Liver (tissue), 8 donors: ENCODE measurements at regions not wholly inside any gene's neighbourhood (a gene's known extent, or its start where the extent isn't known, plus 50 kb on each side); places are given as distances from the start of the nearest gene placed in this dataset.

ENCODE experiments used
- DNase-seq: peaks from one replicate; pipeline ENCODE4 v3.0.0-alpha.2; 2017; ENCODE audit warnings: low spot score
- H3K27ac ChIP-seq, 2 donors: one replicate each; pipeline ENCODE4 v1.7.0; 2013; ENCODE audit warnings: inconsistent platforms in 2 of 2, low read length in 2 of 2, control low read depth in 1 of 2, low read depth in 1 of 2, mild to moderate bottlenecking in 1 of 2
- H3K27me3 ChIP-seq, 4 donors: one replicate each; pipeline versions ENCODE4 v1.6.1 to v1.7.0; 2013; ENCODE audit warnings: low read length in 3 of 4, inconsistent platforms in 1 of 4, mild to moderate bottlenecking in 1 of 4, moderate library complexity in 1 of 4; ENCODE audit not compliant: control insufficient read depth in 4 of 4, insufficient read depth in 4 of 4
- H3K36me3 ChIP-seq, 4 donors: one replicate each; pipeline versions ENCODE4 v1.6.1 to v1.7.0; 2013; ENCODE audit warnings: low read length in 3 of 4, mild to moderate bottlenecking in 3 of 4, low read depth in 1 of 4, moderate library complexity in 1 of 4; ENCODE audit not compliant: control insufficient read depth in 4 of 4, insufficient read depth in 3 of 4
- H3K4me1 ChIP-seq, 4 donors: one replicate each; pipeline versions ENCODE4 v1.6.1 to v1.7.0; 2013; ENCODE audit warnings: low read length in 3 of 4, mild to moderate bottlenecking in 3 of 4, moderate library complexity in 1 of 4; ENCODE audit not compliant: control insufficient read depth in 4 of 4, insufficient read depth in 4 of 4
- H3K4me3 ChIP-seq, 3 donors: one replicate each; pipeline versions ENCODE4 v1.6.1 to v1.7.0; 2013; ENCODE audit warnings: low read length in 3 of 3, control low read depth in 1 of 3, low read depth in 1 of 3, mild to moderate bottlenecking in 1 of 3
- H3K9ac ChIP-seq, 2 donors: one replicate each; pipeline ENCODE4 v1.7.0; 2013; ENCODE audit warnings: low read length in 2 of 2, mild to moderate bottlenecking in 2 of 2, moderate library complexity in 2 of 2, control low read depth in 1 of 2, low read depth in 1 of 2
- H3K9me3 ChIP-seq, 4 donors: one replicate each; pipeline versions ENCODE4 v1.6.1 to v1.7.0; 2013; ENCODE audit warnings: low read length in 3 of 4; ENCODE audit not compliant: control insufficient read depth in 4 of 4
- ATF3 ChIP-seq: IDR thresholded peaks from 2 replicates; pipeline ENCODE4 v1.6.1; 2016; ENCODE audit warnings: antibody characterized with exemption
- CTCF ChIP-seq: fragments of 150-350 bp; IDR thresholded peaks from 2 replicates; pipeline ENCODE4 v1.5.1; 2017; ENCODE audit warnings: improper control_type of control experiment, low read depth, low read length; ENCODE audit not compliant: missing input control
- EGR1 ChIP-seq, 2 donors: IDR thresholded peaks; 2 replicates each; pipeline ENCODE4 v1.6.1; 2016 to 2018; ENCODE audit warnings: antibody characterized with exemption in 2 of 2, low read depth in 2 of 2
- FOXA2 ChIP-seq: IDR thresholded peaks from 2 replicates; pipeline ENCODE4 v1.6.1; 2016; ENCODE audit warnings: antibody characterized with exemption
- GABPA ChIP-seq, 2 donors: IDR thresholded peaks in 1 of 2; conservative IDR thresholded peaks in 1 of 2; 2 replicates each; pipeline ENCODE4 v1.6.1; 2016; ENCODE audit warnings: antibody characterized with exemption in 2 of 2, mild to moderate bottlenecking in 1 of 2, moderate library complexity in 1 of 2
- HNF4A ChIP-seq, 2 donors: conservative IDR thresholded peaks; 2 replicates each; pipeline ENCODE4 v1.6.1; 2016; ENCODE audit warnings: antibody characterized with exemption in 2 of 2, mild to moderate bottlenecking in 2 of 2
- JUND ChIP-seq, 2 donors: IDR thresholded peaks; 2 replicates each; pipeline ENCODE4 v1.6.1; 2016; ENCODE audit warnings: antibody characterized with exemption in 2 of 2
- MAX ChIP-seq: IDR thresholded peaks from 2 replicates; pipeline ENCODE4 v1.6.1; 2016; ENCODE audit warnings: antibody characterized with exemption
- NR2F2 ChIP-seq: IDR thresholded peaks from 2 replicates; pipeline ENCODE4 v1.6.1; 2016; ENCODE audit warnings: antibody characterized with exemption
- RAD21 ChIP-seq, 2 donors: IDR thresholded peaks; 2 replicates each; pipeline ENCODE4 v1.6.1; 2016; ENCODE audit warnings: antibody characterized with exemption in 2 of 2, mild to moderate bottlenecking in 2 of 2
- SP1 ChIP-seq: IDR thresholded peaks from 2 replicates; pipeline ENCODE4 v1.6.1; 2018; ENCODE audit warnings: antibody characterized with exemption, mild to moderate bottlenecking
- YY1 ChIP-seq: IDR thresholded peaks from 2 replicates; pipeline ENCODE4 v1.6.1; 2016; ENCODE audit warnings: antibody characterized with exemption, mild to moderate bottlenecking
- ZBTB33 ChIP-seq: IDR thresholded peaks from 2 replicates; pipeline ENCODE4 v1.6.1; 2016; ENCODE audit warnings: antibody characterized with exemption
- WGBS: extraction: QIAGEN DNeasy Blood & Tissue Kit; methylation state at CpG from one replicate; pipeline ENCODE4 v1.1.7; 2013; 5-methylcytosine and 5-hydroxymethylcytosine counted together
- donor health status: healthy.
- donor health status: healthy.
- donor health status: healthy.
- donor health status: healthy.
- donor health status: healthy.

- DNase-seq, result no peak
- H3K27me3 ChIP-seq, result no peaks in the 10 kb centered on the region
- H3K9me3 ChIP-seq, result no peaks in the 10 kb centered on the region
- WGBS, result 76% methylated on average over 1 of the region's 1 CpG
- H3K27ac ChIP-seq, result no peak overlapping the region
- H3K4me1 ChIP-seq, result no peaks in the 10 kb centered on the region
- no peaks in the 10 kb centered on the region for H3K36me3 ChIP-seq
- no peak overlapping the region for H3K9ac ChIP-seq
- H3K4me3 ChIP-seq, result no peak overlapping the region
- no peak for TF ChIP-seq SP1
- TF ChIP-seq HNF4A (conservative IDR thresholded peaks at IDR 0.05), result no peak
- no peak for TF ChIP-seq GABPA (IDR thresholded peaks at IDR 0.05 in 1 of 2, conservative IDR thresholded peaks at IDR 0.05 in 1 of 2)
- TF ChIP-seq CTCF, result no peak
- TF ChIP-seq FOXA2, result no peak
- TF ChIP-seq EGR1 (IDR thresholded peaks at IDR 0.05; ENCODE audit: low read depth in 2 of 2), result no peak
- no peak for TF ChIP-seq ATF3
Observed at GRCh38 chr1:195745189-195746010, 862.8 kb downstream of the KCNT2 start.

GRCh38 chr1:195744256-195744655 lies 864.0 kb downstream of the KCNT2 start:
- no peak overlapping the region for H3K4me3 ChIP-seq
- no peak overlapping the region for H3K27ac ChIP-seq
- 81% methylated on average over 6 of the region's 6 CpGs for WGBS
- no peak overlapping the region for H3K9ac ChIP-seq
- H3K9me3 ChIP-seq, result no peaks in the 10 kb centered on the region
- no peaks in the 10 kb centered on the region for H3K36me3 ChIP-seq
- no peak for DNase-seq
- H3K27me3 ChIP-seq, result no peaks in the 10 kb centered on the region
- H3K4me1 ChIP-seq, result no peaks in the 10 kb centered on the region
- TF ChIP-seq MAX (no peak), CTCF (no peak), SP1 (no peak), NR2F2 (no peak), FOXA2 (no peak), ATF3 (no peak), YY1 (no peak), JUND (IDR thresholded peaks at IDR 0.05) (no peak), ZBTB33 (no peak), RAD21 (IDR thresholded peaks at IDR 0.05) (no peak), GABPA (IDR thresholded peaks at IDR 0.05 in 1 of 2, conservative IDR thresholded peaks at IDR 0.05 in 1 of 2) (no peak)
